WTC11 (cell line): ENCODE measurements at regions not wholly inside any gene's neighbourhood (a gene's known extent, or its start where the extent isn't known, plus 50 kb on each side); places are given as distances from the start of the nearest gene placed in this dataset.

ENCODE experiments used
- ATF2 ChIP-seq: sonication (generic); formaldehyde crosslinking; IDR thresholded peaks from 2 replicates; pipeline ENCODE4 v1.8.1; 2022; ENCODE audit warnings: low read depth, missing genetic modification reagents, borderline replicate concordance
- CREB1 ChIP-seq: sonication (generic); formaldehyde crosslinking; IDR thresholded peaks from 2 replicates; pipeline ENCODE4 v1.8.0; 2023; ENCODE audit warnings: mild to moderate bottlenecking, missing genetic modification reagents
- CTCF ChIP-seq: fragments of 200-600 bp; IDR thresholded peaks from 2 replicates; pipeline ENCODE4 v1.8.0; 2022; ENCODE audit warnings: antibody characterized with exemption
- E2F1 ChIP-seq: sonication (generic); formaldehyde crosslinking; IDR thresholded peaks from 2 replicates; pipeline ENCODE4 v1.8.0; 2022; ENCODE audit warnings: mild to moderate bottlenecking, missing genetic modification reagents
- ETV6 ChIP-seq: sonication (generic); formaldehyde crosslinking; IDR thresholded peaks from 2 replicates; pipeline ENCODE4 v1.8.1; 2022; ENCODE audit warnings: mild to moderate bottlenecking, missing genetic modification reagents
- JUN ChIP-seq: sonication (generic); formaldehyde crosslinking; IDR thresholded peaks from 2 replicates; pipeline ENCODE4 v1.8.0; 2023; ENCODE audit warnings: mild to moderate bottlenecking, missing genetic modification reagents
- NR1H2 ChIP-seq: sonication (generic); formaldehyde crosslinking; IDR thresholded peaks from 2 replicates; pipeline ENCODE4 v1.9.0; 2021; ENCODE audit warnings: mild to moderate bottlenecking, moderate library complexity, missing genetic modification reagents
- SMAD3 ChIP-seq: sonication (generic); formaldehyde crosslinking; IDR thresholded peaks from 2 replicates; pipeline ENCODE4 v1.8.0; 2022; ENCODE audit warnings: missing genetic modification reagents, mild to moderate bottlenecking, borderline replicate concordance
- USF1 ChIP-seq: sonication (generic); formaldehyde crosslinking; IDR thresholded peaks from 2 replicates; pipeline ENCODE4 v1.8.0; 2022; ENCODE audit warnings: mild to moderate bottlenecking, missing genetic modification reagents
- USF2 ChIP-seq: sonication (generic); formaldehyde crosslinking; IDR thresholded peaks from 2 replicates; pipeline ENCODE4 v1.8.1; 2023; ENCODE audit warnings: mild to moderate bottlenecking, missing genetic modification reagents, moderate library complexity
- ZNF532 ChIP-seq: fragments of 250-450 bp; sonication (Bioruptor Pico); IDR thresholded peaks from 2 replicates; pipeline ENCODE4 v1.9.0; 2021; ENCODE audit warnings: mild to moderate bottlenecking, borderline replicate concordance

GRCh38 chr10:31083765-31084184 is 52.1 kb upstream of the ZNF438 start:
- TF ChIP-seq E2F1 (CRISPR knock-in tag) (no peak), USF1 (CRISPR knock-in tag) (0 out of 2 replicates have a peak, but pooled peaks have one; percentile 16), ETV6 (CRISPR knock-in tag) (no peak), ATF2 (CRISPR knock-in tag) (no peak), CTCF (no peak), JUN (CRISPR knock-in tag) (no peak), NR1H2 (no peak), USF2 (peak; percentile 38; the same call in 1 of the 2 replicates), SMAD3 (CRISPR knock-in tag) (no peak), CREB1 (CRISPR knock-in tag) (no peak), ZNF532 (CRISPR knock-in tag) (no peak)
